H1 (cell line): ENCODE measurements at regions not wholly inside any gene's neighbourhood (a gene's known extent, or its start where the extent isn't known, plus 50 kb on each side); places are given as distances from the start of the nearest gene placed in this dataset.

ENCODE experiments used
- CTCF ChIA-PET: fragments of 300-600 bp; sonication (Branson Sonifier 250); formaldehyde crosslinking; loops from one replicate; lab custom pipeline; 2021; ENCODE audit not compliant: partially characterized antibody; lab: Charles Lee
- POLR2A ChIA-PET: fragments of 300-600 bp; sonication (Branson Sonifier 250); formaldehyde crosslinking; loops from one replicate; lab custom pipeline; 2021; ENCODE audit warnings: inconsistent platforms; ENCODE audit not compliant: partially characterized antibody; lab: Charles Lee
- DNase-seq, 2 experiments: peaks; one replicate each; pipeline versions ENCODE4 v3.0.0 to v3.0.0-alpha.2; 2010 to 2022; ENCODE audit warnings: low spot score in 2 of 2, low read depth in 1 of 2, mixed read lengths in 1 of 2
- FAIRE-seq: peaks from 2 replicates; lab custom pipeline; 2011; peaks lifted over from hg19 to GRCh38; lab: Jason Lieb, UNC
- H2AFZ ChIP-seq: 2 replicates; pipeline ENCODE4 v1.8.1; 2012; ENCODE audit warnings: low read length, inconsistent platforms
- H2AK5ac ChIP-seq: 2 replicates; pipeline ENCODE4 v1.6.1; 2013; ENCODE audit warnings: low read depth, low read length
- H2BK120ac ChIP-seq: replicated peaks from 2 replicates; pipeline ENCODE3; 2013; ENCODE audit warnings: low read depth, low read length, inconsistent platforms
- H2BK12ac ChIP-seq: 2 replicates; pipeline ENCODE4 v1.6.1; 2013; ENCODE audit warnings: low read depth, low read length
- H2BK15ac ChIP-seq: 2 replicates; pipeline ENCODE4 v1.6.1; 2013; ENCODE audit warnings: low read length
- H2BK20ac ChIP-seq: 2 replicates; pipeline ENCODE4 v1.6.1; 2013; ENCODE audit warnings: low read length
- H2BK5ac ChIP-seq: 2 replicates; pipeline ENCODE4 v1.6.1; 2013; ENCODE audit warnings: low read depth, low read length
- H3K14ac ChIP-seq: 2 replicates; pipeline ENCODE4 v1.6.1; 2013; ENCODE audit warnings: inconsistent platforms; ENCODE audit not compliant: insufficient read length
- H3K18ac ChIP-seq: 2 replicates; pipeline ENCODE4 v1.6.1; 2013; ENCODE audit warnings: low read length; ENCODE audit errors: extremely low read depth
- H3K23ac ChIP-seq: 2 replicates; pipeline ENCODE4 v1.6.1; 2013; ENCODE audit warnings: inconsistent platforms; ENCODE audit not compliant: insufficient read length
- H3K23me2 ChIP-seq: 2 replicates; pipeline ENCODE4 v1.6.1; 2013; ENCODE audit warnings: low read depth, low read length
- H3K27ac ChIP-seq: 2 replicates; pipeline ENCODE4 v1.6.1; 2011; ENCODE audit warnings: low read depth, low read length, inconsistent platforms
- H3K27me3 ChIP-seq, 4 experiments: replicated peaks in 1 of 4; 1 replicate in 1 of 4; 2 replicates in 3 of 4; pipeline versions ENCODE4 v1.6.1 to v1.8.1; 2011 to 2013; ENCODE audit warnings: low read length in 3 of 4, mild to moderate bottlenecking in 3 of 4, inconsistent platforms in 2 of 4, mixed read lengths in 2 of 4, moderate library complexity in 1 of 4; ENCODE audit not compliant: control insufficient read depth in 3 of 4, insufficient read depth in 3 of 4; ENCODE audit errors: extremely low read depth in 1 of 4
- H3K36me3 ChIP-seq, 4 experiments: 2 replicates each; pipeline versions ENCODE4 v1.6.1 to v1.8.1; 2011 to 2013; ENCODE audit warnings: mild to moderate bottlenecking in 4 of 4, low read length in 3 of 4, moderate library complexity in 2 of 4, control low read depth in 1 of 4, inconsistent platforms in 1 of 4; ENCODE audit not compliant: insufficient read depth in 4 of 4, control insufficient read depth in 2 of 4
- H3K4ac ChIP-seq: replicated peaks from 2 replicates; pipeline ENCODE3; 2013; ENCODE audit warnings: low read length, low read depth, mixed read lengths, inconsistent platforms; ENCODE audit not compliant: insufficient read length
- H3K4me1 ChIP-seq, 4 experiments: replicated peaks in 1 of 4; 1 replicate in 1 of 4; 2 replicates in 3 of 4; pipeline versions ENCODE4 v1.6.1 to v1.8.1; 2011 to 2013; ENCODE audit warnings: low read length in 3 of 4, inconsistent platforms in 2 of 4, mixed read lengths in 1 of 4; ENCODE audit not compliant: insufficient read depth in 4 of 4, control insufficient read depth in 3 of 4
- H3K4me2 ChIP-seq, 2 experiments: 2 replicates each; pipeline versions ENCODE4 v1.6.1 to v1.8.1; 2011 to 2013; ENCODE audit warnings: low read depth in 2 of 2, low read length in 2 of 2, control low read depth in 1 of 2, inconsistent platforms in 1 of 2, mild to moderate bottlenecking in 1 of 2; ENCODE audit not compliant: insufficient read depth in 1 of 2
- H3K4me3 ChIP-seq, 4 experiments: fragments of 200-600, 300-600 bp in 1 of 4; sonication (generic), shearing (Covaris generic), sonication (Bioruptor Twin) in 1 of 4; 2 replicates each; pipeline versions ENCODE4 v1.5.1 to v1.8.1; 2011 to 2016; ENCODE audit warnings: low read length in 4 of 4, low read depth in 3 of 4, control low read depth in 2 of 4, inconsistent platforms in 2 of 4, mild to moderate bottlenecking in 2 of 4, mixed read lengths in 1 of 4, moderate library complexity in 1 of 4; ENCODE audit not compliant: insufficient read depth in 2 of 4; ENCODE audit errors: extremely low read depth in 1 of 4
- H3K56ac ChIP-seq: replicated peaks from 2 replicates; pipeline ENCODE3; 2013; ENCODE audit warnings: low read depth, mild to moderate bottlenecking, mixed read lengths, low read length, inconsistent platforms; ENCODE audit not compliant: insufficient read length
- H3K79me1 ChIP-seq: 2 replicates; pipeline ENCODE4 v1.6.1; 2013; ENCODE audit warnings: low read depth, low read length, control low read depth
- H3K79me2 ChIP-seq, 2 experiments: 2 replicates each; pipeline versions ENCODE4 v1.6.1 to v1.8.1; 2012 to 2013; ENCODE audit warnings: low read length in 2 of 2, mild to moderate bottlenecking in 2 of 2, inconsistent platforms in 1 of 2; ENCODE audit not compliant: insufficient read depth in 2 of 2, control insufficient read depth in 1 of 2
- H3K9ac ChIP-seq, 4 experiments: replicated peaks in 1 of 4; 1 replicate in 1 of 4; 2 replicates in 3 of 4; pipeline versions ENCODE4 v1.6.1 to v1.8.1; 2011 to 2013; ENCODE audit warnings: low read depth in 3 of 4, low read length in 3 of 4, control low read depth in 2 of 4, mild to moderate bottlenecking in 2 of 4, moderate library complexity in 2 of 4, inconsistent platforms in 1 of 4; ENCODE audit errors: extremely low read depth in 1 of 4
- H3K9me3 ChIP-seq, 2 experiments: 2 replicates each; pipeline versions ENCODE4 v1.6.1 to v1.8.1; 2012 to 2013; ENCODE audit warnings: mild to moderate bottlenecking in 2 of 2, moderate library complexity in 2 of 2, control low read depth in 1 of 2, inconsistent platforms in 1 of 2, low read depth in 1 of 2, low read length in 1 of 2, mixed read lengths in 1 of 2; ENCODE audit not compliant: insufficient read depth in 2 of 2
- H4K20me1 ChIP-seq, 2 experiments: replicated peaks in 1 of 2; 2 replicates each; pipeline versions ENCODE3 to v1.8.1; 2011 to 2013; ENCODE audit warnings: inconsistent platforms in 2 of 2, low read length in 2 of 2, mild to moderate bottlenecking in 1 of 2; ENCODE audit not compliant: insufficient read depth in 2 of 2, control insufficient read depth in 1 of 2
- H4K5ac ChIP-seq: 2 replicates; pipeline ENCODE4 v1.6.1; 2013; ENCODE audit warnings: low read length, low read depth, mixed read lengths, inconsistent platforms; ENCODE audit not compliant: insufficient read length
- H4K8ac ChIP-seq: 2 replicates; pipeline ENCODE4 v1.8.0; 2013; ENCODE audit warnings: mild to moderate bottlenecking, moderate library complexity, low read length, inconsistent platforms; ENCODE audit not compliant: insufficient read depth; ENCODE audit errors: extremely low read depth
- H4K91ac ChIP-seq: replicated peaks from 2 replicates; pipeline ENCODE3; 2013; ENCODE audit warnings: low read length, mixed read lengths, inconsistent platforms; ENCODE audit not compliant: insufficient read length
- RBBP5 ChIP-seq: IDR thresholded peaks from 2 replicates; pipeline ENCODE4 v1.7.1; 2012; ENCODE audit warnings: low read depth, mild to moderate bottlenecking, inconsistent platforms, low read length, moderate library complexity, borderline replicate concordance
- TF ChIP-seq, protein P1 (sequence below): fragments of 300-600 bp; sonication (generic); IDR thresholded peaks from 2 replicates; pipeline ENCODE4 v1.7.1; 2012; ENCODE audit warnings: low read length, moderate library complexity, mild to moderate bottlenecking, inconsistent platforms; ENCODE audit not compliant: insufficient replicate concordance

DNA sequence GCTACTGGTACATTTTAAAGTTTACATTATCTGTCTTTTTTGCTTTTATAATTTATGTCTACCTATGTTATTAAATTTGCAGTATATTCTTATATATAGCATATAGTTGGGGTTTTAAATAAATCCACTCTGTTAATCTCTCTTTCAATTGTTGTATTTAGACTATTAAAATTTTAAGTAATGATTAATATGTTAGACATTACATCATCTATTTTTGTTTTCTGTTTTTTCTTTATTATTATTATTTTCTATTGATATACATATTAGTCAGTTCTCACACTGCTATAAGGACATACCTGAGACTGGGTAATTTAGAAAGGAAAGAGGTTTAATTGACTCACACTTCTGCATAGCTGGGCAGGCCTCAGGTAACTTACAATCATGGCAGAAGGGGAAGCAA lies 1338.2 kb upstream of the GJE1 start:
- no peak overlapping the region for H3K56ac ChIP-seq
- no peaks in the 10 kb centered on the region for H3K23me2 ChIP-seq
- no peaks in the 10 kb centered on the region for H3K79me2 ChIP-seq
- H3K9ac ChIP-seq = no peak overlapping the region
- H2BK20ac ChIP-seq = no peak overlapping the region
- H3K27ac ChIP-seq = no peak overlapping the region
- no peaks in the 10 kb centered on the region for H3K36me3 ChIP-seq
- H3K4me1 ChIP-seq = no peaks in the 10 kb centered on the region
- H2BK12ac ChIP-seq = no peak overlapping the region
- H3K27me3 ChIP-seq = no peaks in the 10 kb centered on the region
- H3K23ac ChIP-seq = no peak overlapping the region
- H3K4ac ChIP-seq = no peak overlapping the region
- H4K5ac ChIP-seq = no peak overlapping the region
- no peaks in the 10 kb centered on the region for H3K9me3 ChIP-seq
- ChIA-PET POLR2A (no interaction called here), CTCF (no interaction called here)
- DNase-seq (no peak), FAIRE-seq (no peak)
- H2BK15ac ChIP-seq = no peak overlapping the region
- H3K79me1 ChIP-seq = no peaks in the 10 kb centered on the region
- no peak overlapping the region for H4K91ac ChIP-seq
- no peak overlapping the region for H2BK5ac ChIP-seq
- no peak overlapping the region for H3K4me3 ChIP-seq
- no peak overlapping the region for H2AFZ ChIP-seq
- no peak overlapping the region for H3K18ac ChIP-seq
- no peak overlapping the region for H3K4me2 ChIP-seq
- H4K8ac ChIP-seq = no peak overlapping the region
- no peak overlapping the region for H2AK5ac ChIP-seq
- no peak overlapping the region for H3K14ac ChIP-seq
- H4K20me1 ChIP-seq = no peaks in the 10 kb centered on the region
- H2BK120ac ChIP-seq = no peak overlapping the region
- TF ChIP-seq RBBP5 = no peak
- TF ChIP-seq, protein P1, sequence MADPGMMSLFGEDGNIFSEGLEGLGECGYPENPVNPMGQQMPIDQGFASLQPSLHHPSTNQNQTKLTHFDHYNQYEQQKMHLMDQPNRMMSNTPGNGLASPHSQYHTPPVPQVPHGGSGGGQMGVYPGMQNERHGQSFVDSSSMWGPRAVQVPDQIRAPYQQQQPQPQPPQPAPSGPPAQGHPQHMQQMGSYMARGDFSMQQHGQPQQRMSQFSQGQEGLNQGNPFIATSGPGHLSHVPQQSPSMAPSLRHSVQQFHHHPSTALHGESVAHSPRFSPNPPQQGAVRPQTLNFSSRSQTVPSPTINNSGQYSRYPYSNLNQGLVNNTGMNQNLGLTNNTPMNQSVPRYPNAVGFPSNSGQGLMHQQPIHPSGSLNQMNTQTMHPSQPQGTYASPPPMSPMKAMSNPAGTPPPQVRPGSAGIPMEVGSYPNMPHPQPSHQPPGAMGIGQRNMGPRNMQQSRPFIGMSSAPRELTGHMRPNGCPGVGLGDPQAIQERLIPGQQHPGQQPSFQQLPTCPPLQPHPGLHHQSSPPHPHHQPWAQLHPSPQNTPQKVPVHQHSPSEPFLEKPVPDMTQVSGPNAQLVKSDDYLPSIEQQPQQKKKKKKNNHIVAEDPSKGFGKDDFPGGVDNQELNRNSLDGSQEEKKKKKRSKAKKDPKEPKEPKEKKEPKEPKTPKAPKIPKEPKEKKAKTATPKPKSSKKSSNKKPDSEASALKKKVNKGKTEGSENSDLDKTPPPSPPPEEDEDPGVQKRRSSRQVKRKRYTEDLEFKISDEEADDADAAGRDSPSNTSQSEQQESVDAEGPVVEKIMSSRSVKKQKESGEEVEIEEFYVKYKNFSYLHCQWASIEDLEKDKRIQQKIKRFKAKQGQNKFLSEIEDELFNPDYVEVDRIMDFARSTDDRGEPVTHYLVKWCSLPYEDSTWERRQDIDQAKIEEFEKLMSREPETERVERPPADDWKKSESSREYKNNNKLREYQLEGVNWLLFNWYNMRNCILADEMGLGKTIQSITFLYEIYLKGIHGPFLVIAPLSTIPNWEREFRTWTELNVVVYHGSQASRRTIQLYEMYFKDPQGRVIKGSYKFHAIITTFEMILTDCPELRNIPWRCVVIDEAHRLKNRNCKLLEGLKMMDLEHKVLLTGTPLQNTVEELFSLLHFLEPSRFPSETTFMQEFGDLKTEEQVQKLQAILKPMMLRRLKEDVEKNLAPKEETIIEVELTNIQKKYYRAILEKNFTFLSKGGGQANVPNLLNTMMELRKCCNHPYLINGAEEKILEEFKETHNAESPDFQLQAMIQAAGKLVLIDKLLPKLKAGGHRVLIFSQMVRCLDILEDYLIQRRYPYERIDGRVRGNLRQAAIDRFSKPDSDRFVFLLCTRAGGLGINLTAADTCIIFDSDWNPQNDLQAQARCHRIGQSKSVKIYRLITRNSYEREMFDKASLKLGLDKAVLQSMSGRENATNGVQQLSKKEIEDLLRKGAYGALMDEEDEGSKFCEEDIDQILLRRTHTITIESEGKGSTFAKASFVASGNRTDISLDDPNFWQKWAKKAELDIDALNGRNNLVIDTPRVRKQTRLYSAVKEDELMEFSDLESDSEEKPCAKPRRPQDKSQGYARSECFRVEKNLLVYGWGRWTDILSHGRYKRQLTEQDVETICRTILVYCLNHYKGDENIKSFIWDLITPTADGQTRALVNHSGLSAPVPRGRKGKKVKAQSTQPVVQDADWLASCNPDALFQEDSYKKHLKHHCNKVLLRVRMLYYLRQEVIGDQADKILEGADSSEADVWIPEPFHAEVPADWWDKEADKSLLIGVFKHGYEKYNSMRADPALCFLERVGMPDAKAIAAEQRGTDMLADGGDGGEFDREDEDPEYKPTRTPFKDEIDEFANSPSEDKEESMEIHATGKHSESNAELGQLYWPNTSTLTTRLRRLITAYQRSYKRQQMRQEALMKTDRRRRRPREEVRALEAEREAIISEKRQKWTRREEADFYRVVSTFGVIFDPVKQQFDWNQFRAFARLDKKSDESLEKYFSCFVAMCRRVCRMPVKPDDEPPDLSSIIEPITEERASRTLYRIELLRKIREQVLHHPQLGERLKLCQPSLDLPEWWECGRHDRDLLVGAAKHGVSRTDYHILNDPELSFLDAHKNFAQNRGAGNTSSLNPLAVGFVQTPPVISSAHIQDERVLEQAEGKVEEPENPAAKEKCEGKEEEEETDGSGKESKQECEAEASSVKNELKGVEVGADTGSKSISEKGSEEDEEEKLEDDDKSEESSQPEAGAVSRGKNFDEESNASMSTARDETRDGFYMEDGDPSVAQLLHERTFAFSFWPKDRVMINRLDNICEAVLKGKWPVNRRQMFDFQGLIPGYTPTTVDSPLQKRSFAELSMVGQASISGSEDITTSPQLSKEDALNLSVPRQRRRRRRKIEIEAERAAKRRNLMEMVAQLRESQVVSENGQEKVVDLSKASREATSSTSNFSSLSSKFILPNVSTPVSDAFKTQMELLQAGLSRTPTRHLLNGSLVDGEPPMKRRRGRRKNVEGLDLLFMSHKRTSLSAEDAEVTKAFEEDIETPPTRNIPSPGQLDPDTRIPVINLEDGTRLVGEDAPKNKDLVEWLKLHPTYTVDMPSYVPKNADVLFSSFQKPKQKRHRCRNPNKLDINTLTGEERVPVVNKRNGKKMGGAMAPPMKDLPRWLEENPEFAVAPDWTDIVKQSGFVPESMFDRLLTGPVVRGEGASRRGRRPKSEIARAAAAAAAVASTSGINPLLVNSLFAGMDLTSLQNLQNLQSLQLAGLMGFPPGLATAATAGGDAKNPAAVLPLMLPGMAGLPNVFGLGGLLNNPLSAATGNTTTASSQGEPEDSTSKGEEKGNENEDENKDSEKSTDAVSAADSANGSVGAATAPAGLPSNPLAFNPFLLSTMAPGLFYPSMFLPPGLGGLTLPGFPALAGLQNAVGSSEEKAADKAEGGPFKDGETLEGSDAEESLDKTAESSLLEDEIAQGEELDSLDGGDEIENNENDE = no peak
